GM06990 (cell line): ENCODE measurements at regions not wholly inside any gene's neighbourhood (a gene's known extent, or its start where the extent isn't known, plus 50 kb on each side); places are given as distances from the start of the nearest gene placed in this dataset.

Source experiments
- DNase-seq: peaks from one replicate; pipeline ENCODE4 v3.0.0-alpha.2; 2011; ENCODE audit not compliant: insufficient read length; ENCODE audit errors: extremely low read depth
- H3K27me3 ChIP-seq: replicated peaks from 2 replicates; pipeline ENCODE4 v1.6.0; 2011; ENCODE audit warnings: low read length; ENCODE audit not compliant: control insufficient read depth, insufficient read depth
- H3K36me3 ChIP-seq: 2 replicates; pipeline ENCODE4 v1.5.1; 2011; ENCODE audit warnings: low read length; ENCODE audit not compliant: control insufficient read depth, insufficient read depth
- H3K4me3 ChIP-seq: replicated peaks from 2 replicates; pipeline ENCODE4 v1.5.1; 2011; ENCODE audit warnings: low read depth, mild to moderate bottlenecking, control low read depth, low read length
- TF ChIP-seq, protein P1 (sequence below): IDR thresholded peaks from 2 replicates; pipeline ENCODE4 v1.5.1; 2011; ENCODE audit warnings: low read length, control low read depth, mild to moderate bottlenecking, inconsistent platforms; ENCODE audit not compliant: insufficient read depth, poor library complexity, severe bottlenecking

GRCh38 chr4:126799971-126800574, 832.7 kb upstream of the INTU start:
- TF ChIP-seq, protein P1, sequence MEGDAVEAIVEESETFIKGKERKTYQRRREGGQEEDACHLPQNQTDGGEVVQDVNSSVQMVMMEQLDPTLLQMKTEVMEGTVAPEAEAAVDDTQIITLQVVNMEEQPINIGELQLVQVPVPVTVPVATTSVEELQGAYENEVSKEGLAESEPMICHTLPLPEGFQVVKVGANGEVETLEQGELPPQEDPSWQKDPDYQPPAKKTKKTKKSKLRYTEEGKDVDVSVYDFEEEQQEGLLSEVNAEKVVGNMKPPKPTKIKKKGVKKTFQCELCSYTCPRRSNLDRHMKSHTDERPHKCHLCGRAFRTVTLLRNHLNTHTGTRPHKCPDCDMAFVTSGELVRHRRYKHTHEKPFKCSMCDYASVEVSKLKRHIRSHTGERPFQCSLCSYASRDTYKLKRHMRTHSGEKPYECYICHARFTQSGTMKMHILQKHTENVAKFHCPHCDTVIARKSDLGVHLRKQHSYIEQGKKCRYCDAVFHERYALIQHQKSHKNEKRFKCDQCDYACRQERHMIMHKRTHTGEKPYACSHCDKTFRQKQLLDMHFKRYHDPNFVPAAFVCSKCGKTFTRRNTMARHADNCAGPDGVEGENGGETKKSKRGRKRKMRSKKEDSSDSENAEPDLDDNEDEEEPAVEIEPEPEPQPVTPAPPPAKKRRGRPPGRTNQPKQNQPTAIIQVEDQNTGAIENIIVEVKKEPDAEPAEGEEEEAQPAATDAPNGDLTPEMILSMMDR = no peak
- Histone ChIP-seq H3K27me3 (no peaks in the 10 kb centered on the region), H3K36me3 (no peaks in the 10 kb centered on the region), H3K4me3 (no peak overlapping the region)
- DNase-seq = no peak

GRCh38 chr4:126800575-126801141, 832.1 kb upstream of the INTU start:
- no peak overlapping the region for H3K4me3 ChIP-seq
- no peaks in the 10 kb centered on the region for H3K27me3 ChIP-seq
- no peaks in the 10 kb centered on the region for H3K36me3 ChIP-seq
- TF ChIP-seq, protein P1 = no peak
- DNase-seq = no peak

DNA sequence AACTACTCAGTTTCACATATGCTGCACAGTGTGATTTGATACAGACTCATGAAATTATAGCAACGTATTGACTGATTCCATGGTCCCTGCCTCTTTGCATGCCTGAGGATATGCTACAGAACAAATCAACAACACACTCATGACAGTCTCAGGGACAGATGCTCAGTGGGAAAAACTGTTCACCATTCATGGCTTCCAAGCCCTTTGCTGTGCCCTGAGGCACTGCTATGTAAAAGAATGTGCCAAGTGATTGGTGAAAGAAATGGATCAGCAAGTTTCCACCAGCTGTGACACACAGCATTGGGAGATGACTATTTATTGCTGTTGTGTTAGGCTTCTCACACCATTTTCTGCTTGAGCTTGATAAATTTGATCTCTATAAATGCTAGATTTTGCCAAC, 825.6 kb upstream of the INTU start:
- TF ChIP-seq, protein P1 = no peak
- no peak overlapping the region for H3K4me3 ChIP-seq
- DNase-seq = no peak
- no peaks in the 10 kb centered on the region for H3K36me3 ChIP-seq
- no peaks in the 10 kb centered on the region for H3K27me3 ChIP-seq

DNA sequence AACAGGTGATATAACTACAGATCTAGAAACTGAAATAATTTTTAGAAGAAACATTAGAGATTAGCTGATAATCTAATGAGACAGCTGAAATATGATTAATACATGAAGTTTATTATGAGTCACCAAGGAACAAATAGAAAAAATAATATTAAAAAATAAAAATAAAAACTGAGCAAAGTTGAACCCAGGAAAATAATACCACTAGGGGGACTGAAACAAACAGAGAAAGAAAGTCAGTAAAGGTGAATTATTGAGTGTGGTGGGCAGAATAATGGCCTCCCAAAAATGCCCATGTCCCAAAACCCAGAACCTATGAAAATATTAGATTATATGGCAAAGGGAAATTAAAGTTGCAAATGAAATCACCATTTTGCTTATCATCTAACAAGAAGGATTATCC, 820.7 kb upstream of the INTU start:
- TF ChIP-seq, protein P1 = no peak
- Histone ChIP-seq H3K36me3 (no peaks in the 10 kb centered on the region), H3K4me3 (no peak overlapping the region), H3K27me3 (no peaks in the 10 kb centered on the region)
- no peak for DNase-seq

- Histone ChIP-seq H3K36me3 (no peaks in the 10 kb centered on the region), H3K27me3 (no peaks in the 10 kb centered on the region), H3K4me3 (no peak overlapping the region)
- TF ChIP-seq, protein P1 = no peak
- no peak for DNase-seq
These were observed 812.1 kb upstream of the INTU start for GRCh38 chr4:126820631-126821030.
